ENCODE measurements at regions not wholly inside any gene's neighbourhood (a gene's known extent, or its start where the extent isn't known, plus 50 kb on each side); places are given as distances from the start of the nearest gene placed in this dataset.

DNA sequence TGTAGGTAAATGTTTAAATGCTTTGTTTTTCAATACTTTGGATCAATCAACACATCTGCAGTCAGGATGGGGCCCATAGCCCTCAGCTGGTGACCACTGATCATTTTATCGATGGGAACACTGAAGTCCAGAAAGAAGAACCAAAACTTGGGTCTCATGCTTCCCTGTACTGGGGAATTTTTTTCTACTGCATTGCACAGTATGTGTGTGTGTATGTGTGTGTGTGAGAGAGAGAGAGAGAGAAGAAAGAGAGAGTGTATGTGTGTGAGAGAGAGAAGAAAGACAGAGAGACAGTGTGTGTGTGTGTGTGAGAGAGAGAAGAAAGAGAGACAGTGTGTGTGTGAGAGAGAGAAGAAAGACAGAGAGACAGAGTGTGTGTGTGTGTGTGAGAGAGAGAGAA is 202.9 kb upstream of the MSX2 start:
- POLR2A ChIA-PET: no interaction called here
- Histone ChIP-seq H2AFZ (ENCODE audit: low read depth, low read length) (no peak overlapping the region), H3K9me1 (replicated peaks; ENCODE audit: control insufficient read depth, extremely low read depth, insufficient read depth, low read length) (no peaks in the 10 kb centered on the region), H3K4me3 (replicated peaks in 1 of 3; ENCODE audit: insufficient read depth in 1 of 3, low read depth in 1 of 3, low read length in 3 of 3) (no peak overlapping the region), H3K4me2 (ENCODE audit: insufficient read depth, low read length) (no peak overlapping the region), H3K27me3 (ENCODE audit: control insufficient read depth in 2 of 2, insufficient read depth in 2 of 2, low read length in 2 of 2) (no peaks in the 10 kb centered on the region), H3K27ac (ENCODE audit: insufficient read depth, low read depth, low read length) (no peak overlapping the region), H3K9me3 (replicated peaks; ENCODE audit: control insufficient read depth, insufficient read depth, low read length) (peaks cover 2% of the 10 kb centered on the region), H3K36me3 (ENCODE audit: control insufficient read depth in 2 of 2, extremely low read depth in 1 of 2, insufficient read depth in 2 of 2, low read length in 2 of 2) (no peaks in the 10 kb centered on the region), H4K20me1 (replicated peaks; ENCODE audit: control insufficient read depth, extremely low read depth, insufficient read depth, low read length) (no peaks in the 10 kb centered on the region), H3K79me2 (ENCODE audit: control insufficient read depth, insufficient read depth, low read length) (no peaks in the 10 kb centered on the region), H3K4me1 (ENCODE audit: control insufficient read depth, extremely low read depth, insufficient read depth, low read length) (no peaks in the 10 kb centered on the region), H3K9ac (replicated peaks; ENCODE audit: extremely low read depth, insufficient read depth, low read length) (no peak overlapping the region)
- TF ChIP-seq JUN (IDR thresholded peaks at IDR 0.05; ENCODE audit: borderline replicate concordance, insufficient read depth, insufficient read length, low read depth) (no peak), EZH2 (IDR thresholded peaks at IDR 0.05; ENCODE audit: borderline replicate concordance, low read depth, low read length, severe bottlenecking) (no peak), FOS (IDR thresholded peaks at IDR 0.05; ENCODE audit: borderline replicate concordance, insufficient read depth, low read length) (no peak), POLR2A (IDR thresholded peaks at IDR 0.05; ENCODE audit: low read depth, low read length) (no peak), POLR2AphosphoS5 (IDR thresholded peaks at IDR 0.05; ENCODE audit: insufficient read depth, low read depth, low read length) (no peak), MYC (IDR thresholded peaks at IDR 0.05; ENCODE audit: low read depth, low read length) (no peak), GATA2 (IDR thresholded peaks at IDR 0.05; ENCODE audit: insufficient read depth, insufficient read length, low read depth, low read length) (no peak)
- TF ChIP-seq, protein P1, sequence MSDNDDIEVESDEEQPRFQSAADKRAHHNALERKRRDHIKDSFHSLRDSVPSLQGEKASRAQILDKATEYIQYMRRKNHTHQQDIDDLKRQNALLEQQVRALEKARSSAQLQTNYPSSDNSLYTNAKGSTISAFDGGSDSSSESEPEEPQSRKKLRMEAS (IDR thresholded peaks at IDR 0.05; ENCODE audit: insufficient read depth, insufficient read length): no peak
- TF ChIP-seq, protein P2, sequence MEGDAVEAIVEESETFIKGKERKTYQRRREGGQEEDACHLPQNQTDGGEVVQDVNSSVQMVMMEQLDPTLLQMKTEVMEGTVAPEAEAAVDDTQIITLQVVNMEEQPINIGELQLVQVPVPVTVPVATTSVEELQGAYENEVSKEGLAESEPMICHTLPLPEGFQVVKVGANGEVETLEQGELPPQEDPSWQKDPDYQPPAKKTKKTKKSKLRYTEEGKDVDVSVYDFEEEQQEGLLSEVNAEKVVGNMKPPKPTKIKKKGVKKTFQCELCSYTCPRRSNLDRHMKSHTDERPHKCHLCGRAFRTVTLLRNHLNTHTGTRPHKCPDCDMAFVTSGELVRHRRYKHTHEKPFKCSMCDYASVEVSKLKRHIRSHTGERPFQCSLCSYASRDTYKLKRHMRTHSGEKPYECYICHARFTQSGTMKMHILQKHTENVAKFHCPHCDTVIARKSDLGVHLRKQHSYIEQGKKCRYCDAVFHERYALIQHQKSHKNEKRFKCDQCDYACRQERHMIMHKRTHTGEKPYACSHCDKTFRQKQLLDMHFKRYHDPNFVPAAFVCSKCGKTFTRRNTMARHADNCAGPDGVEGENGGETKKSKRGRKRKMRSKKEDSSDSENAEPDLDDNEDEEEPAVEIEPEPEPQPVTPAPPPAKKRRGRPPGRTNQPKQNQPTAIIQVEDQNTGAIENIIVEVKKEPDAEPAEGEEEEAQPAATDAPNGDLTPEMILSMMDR (IDR thresholded peaks at IDR 0.05; ENCODE audit: extremely low read depth in 1 of 2, insufficient read depth in 1 of 2, low read depth in 1 of 2, low read length in 2 of 2): no peak
- DNase-seq (ENCODE audit: low read depth, low spot score): no peak
- dilution Hi-C loops (cut with MboI; ENCODE audit: extremely low pct_ligation_motif_present, low sequenced_read_pairs): no loop called here
- BruUV-seq (replicated peaks): no TSS peak
- intact Hi-C loops (cut with micrococcal nuclease): no loop called here
- no peak for FAIRE-seq
- CTCF ChIA-PET: no interaction called here
